ENCODE measurements at regions not wholly inside any gene's neighbourhood (a gene's known extent, or its start where the extent isn't known, plus 50 kb on each side); places are given as distances from the start of the nearest gene placed in this dataset.

GRCh38 chr6:14276667-14277404 is 159.3 kb downstream of the CD83 start:
- CTCF ChIA-PET = no interaction called here

GRCh38 chr6:14277405-14277930 is 159.9 kb downstream of the CD83 start:
- Mint-ChIP-seq H3K9me3 (peaks cover 8% of the 10 kb centered on the region), H3K27me3 (no peaks in the 10 kb centered on the region), H3K4me3 (peak overlapping the region; percentile 3), H3K27ac (peak overlapping the region; percentile 85), H3K4me1 (ENCODE audit: low read depth) (peaks cover 37% of the 10 kb centered on the region), H3K36me3 (ENCODE audit: low read depth) (no peaks in the 10 kb centered on the region)
- no peak for DNase-seq
- POLR2A ChIA-PET = no interaction called here
- no peak for TF ChIP-seq CTCF (IDR thresholded peaks at IDR 0.05)
- peak; percentile 40 for ATAC-seq
- CTCF ChIA-PET = no interaction called here
- intact Hi-C loops (cut with micrococcal nuclease) = no loop called here

More at GRCh38 chr6:14276667-14277404, 159.3 kb downstream of the CD83 start:
- intact Hi-C loops (cut with micrococcal nuclease) = no loop called here
- no peak for TF ChIP-seq CTCF (IDR thresholded peaks at IDR 0.05)
- peaks cover 37% of the 10 kb centered on the region for H3K4me1 Mint-ChIP-seq (ENCODE audit: low read depth)
- H3K27me3 Mint-ChIP-seq = no peaks in the 10 kb centered on the region
- peak overlapping the region; percentile 85 for H3K27ac Mint-ChIP-seq
- peak; percentile 95 for ATAC-seq
- H3K9me3 Mint-ChIP-seq = peaks cover 12% of the 10 kb centered on the region
- no peaks in the 10 kb centered on the region for H3K36me3 Mint-ChIP-seq (ENCODE audit: low read depth)
- POLR2A ChIA-PET = interaction anchor here (2.0 kb wide), 1 partner anchor 12 kb away, joined by 5 read pairs; no protein-coding TSS in a partner anchor
- H3K4me3 Mint-ChIP-seq = peak overlapping the region; percentile 3
- DNase-seq = peak; percentile 47

- no peak for ATAC-seq
- peak overlapping the region; percentile 3 for H3K4me3 Mint-ChIP-seq
- ChIA-PET POLR2A (no interaction called here), CTCF (no interaction called here)
- no peak for TF ChIP-seq CTCF (IDR thresholded peaks at IDR 0.05)
- peaks cover 37% of the 10 kb centered on the region for H3K4me1 Mint-ChIP-seq (ENCODE audit: low read depth)
- intact Hi-C loops (cut with micrococcal nuclease) = no loop called here
- DNase-seq = no peak
- H3K36me3 Mint-ChIP-seq (ENCODE audit: low read depth) = no peaks in the 10 kb centered on the region
- peak overlapping the region; percentile 85 for H3K27ac Mint-ChIP-seq
- peaks cover 5% of the 10 kb centered on the region for H3K9me3 Mint-ChIP-seq
- H3K27me3 Mint-ChIP-seq = no peaks in the 10 kb centered on the region
Observed at GRCh38 chr6:14278006-14278405, 160.4 kb downstream of the CD83 start.

GRCh38 chr6:14278446-14278845 is 160.9 kb downstream of the CD83 start:
- H3K4me1 Mint-ChIP-seq (ENCODE audit: low read depth) = peaks cover 37% of the 10 kb centered on the region
- ATAC-seq = no peak
- intact Hi-C loops (cut with micrococcal nuclease) = no loop called here
- peaks cover 4% of the 10 kb centered on the region for H3K9me3 Mint-ChIP-seq
- no peak overlapping the region for H3K4me3 Mint-ChIP-seq
- POLR2A ChIA-PET = interaction anchor here (0.6 kb wide), 1 partner anchor 9 kb away, joined by 4 read pairs; no protein-coding TSS in a partner anchor
- H3K27ac Mint-ChIP-seq = no peak overlapping the region
- TF ChIP-seq CTCF (IDR thresholded peaks at IDR 0.05) = no peak
- no peaks in the 10 kb centered on the region for H3K36me3 Mint-ChIP-seq (ENCODE audit: low read depth)
- H3K27me3 Mint-ChIP-seq = no peaks in the 10 kb centered on the region
- CTCF ChIA-PET = no interaction called here
- DNase-seq = no peak

GRCh38 chr6:14280006-14280510 is 162.5 kb downstream of the CD83 start:
- Mint-ChIP-seq H3K36me3 (ENCODE audit: low read depth) (no peaks in the 10 kb centered on the region), H3K4me1 (ENCODE audit: low read depth) (peaks cover 33% of the 10 kb centered on the region), H3K27ac (no peak overlapping the region), H3K4me3 (no peak overlapping the region), H3K9me3 (peaks cover 3% of the 10 kb centered on the region), H3K27me3 (no peaks in the 10 kb centered on the region)
- CTCF ChIA-PET = no interaction called here
- POLR2A ChIA-PET = no interaction called here
- ATAC-seq (no peak), DNase-seq (no peak)
- intact Hi-C loops (cut with micrococcal nuclease) = no loop called here
- TF ChIP-seq CTCF (IDR thresholded peaks at IDR 0.05) = no peak
